ENCODE measurements at regions not wholly inside any gene's neighbourhood (a gene's known extent, or its start where the extent isn't known, plus 50 kb on each side); places are given as distances from the start of the nearest gene placed in this dataset.

DNA sequence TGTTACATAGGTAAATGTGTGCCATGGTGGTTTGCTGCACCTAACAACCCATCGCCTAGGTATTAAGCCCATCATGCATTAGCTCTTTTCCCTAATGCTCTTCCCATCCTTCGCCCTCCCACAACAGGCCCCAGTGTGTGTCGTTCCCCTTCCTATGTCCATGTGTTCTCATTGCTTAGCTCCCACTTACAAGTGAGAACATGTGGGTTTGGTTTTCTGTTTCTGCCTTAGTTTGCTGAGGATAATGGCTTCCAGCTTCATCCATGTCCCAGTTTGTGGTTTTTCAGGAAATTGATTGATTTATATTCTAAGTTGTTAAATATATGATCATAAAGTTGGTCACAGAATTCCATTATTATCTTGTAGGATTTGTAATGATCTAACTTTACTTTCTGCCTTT lies 85.3 kb upstream of the CAST start:
- no peak overlapping the region for H3K27ac ChIP-seq
- TF ChIP-seq, protein P1, sequence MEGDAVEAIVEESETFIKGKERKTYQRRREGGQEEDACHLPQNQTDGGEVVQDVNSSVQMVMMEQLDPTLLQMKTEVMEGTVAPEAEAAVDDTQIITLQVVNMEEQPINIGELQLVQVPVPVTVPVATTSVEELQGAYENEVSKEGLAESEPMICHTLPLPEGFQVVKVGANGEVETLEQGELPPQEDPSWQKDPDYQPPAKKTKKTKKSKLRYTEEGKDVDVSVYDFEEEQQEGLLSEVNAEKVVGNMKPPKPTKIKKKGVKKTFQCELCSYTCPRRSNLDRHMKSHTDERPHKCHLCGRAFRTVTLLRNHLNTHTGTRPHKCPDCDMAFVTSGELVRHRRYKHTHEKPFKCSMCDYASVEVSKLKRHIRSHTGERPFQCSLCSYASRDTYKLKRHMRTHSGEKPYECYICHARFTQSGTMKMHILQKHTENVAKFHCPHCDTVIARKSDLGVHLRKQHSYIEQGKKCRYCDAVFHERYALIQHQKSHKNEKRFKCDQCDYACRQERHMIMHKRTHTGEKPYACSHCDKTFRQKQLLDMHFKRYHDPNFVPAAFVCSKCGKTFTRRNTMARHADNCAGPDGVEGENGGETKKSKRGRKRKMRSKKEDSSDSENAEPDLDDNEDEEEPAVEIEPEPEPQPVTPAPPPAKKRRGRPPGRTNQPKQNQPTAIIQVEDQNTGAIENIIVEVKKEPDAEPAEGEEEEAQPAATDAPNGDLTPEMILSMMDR (conservative IDR thresholded peaks at IDR 0.05): no peak

DNA sequence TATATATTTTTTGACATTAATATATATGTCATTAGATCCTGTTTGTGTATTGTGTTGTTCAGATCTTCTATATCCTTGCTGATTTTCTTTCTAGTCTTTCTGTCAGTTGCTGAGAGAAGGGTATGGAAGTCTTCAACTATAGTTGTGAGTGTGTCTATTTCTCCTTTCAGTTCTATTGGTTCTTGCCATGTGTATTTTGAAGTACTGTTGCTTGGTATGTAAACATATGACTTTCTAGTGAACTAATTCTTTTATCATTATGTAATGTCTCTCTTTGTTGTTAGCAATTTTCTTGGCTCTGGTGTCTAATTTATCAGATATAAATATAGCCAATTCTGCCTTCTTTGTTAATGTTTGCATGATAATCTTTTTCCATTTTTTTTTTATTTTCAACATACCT lies 84.3 kb upstream of the CAST start:
- H3K27ac ChIP-seq: no peak overlapping the region
- TF ChIP-seq, protein P1 (conservative IDR thresholded peaks at IDR 0.05): no peak

DNA sequence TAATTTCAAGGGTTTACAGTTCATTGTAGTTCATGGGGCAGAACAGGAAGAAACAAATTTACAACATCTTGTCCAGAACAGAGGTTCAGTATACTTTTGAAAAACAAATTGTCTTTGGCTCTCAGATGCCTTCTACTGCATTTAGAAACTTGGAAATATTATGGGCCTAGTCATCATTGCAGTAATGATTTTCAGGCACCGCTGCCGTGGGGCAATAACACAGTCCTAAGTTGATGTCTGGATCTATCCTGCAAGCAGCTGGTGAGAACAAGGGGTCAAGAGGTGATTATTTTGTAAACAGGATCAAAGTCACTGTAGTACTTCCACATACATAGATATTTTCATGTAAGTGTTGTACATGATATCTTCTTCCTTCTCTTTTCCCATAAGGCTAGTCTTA lies 82.5 kb upstream of the CAST start:
- H3K27ac ChIP-seq: no peak overlapping the region
- TF ChIP-seq, protein P1 (conservative IDR thresholded peaks at IDR 0.05): no peak

- TF ChIP-seq, protein P1 (conservative IDR thresholded peaks at IDR 0.05): no peak
- H3K27ac ChIP-seq: no peak overlapping the region
Observed at GRCh38 chr5:96582343-96582742, 79.8 kb upstream of the CAST start.

DNA sequence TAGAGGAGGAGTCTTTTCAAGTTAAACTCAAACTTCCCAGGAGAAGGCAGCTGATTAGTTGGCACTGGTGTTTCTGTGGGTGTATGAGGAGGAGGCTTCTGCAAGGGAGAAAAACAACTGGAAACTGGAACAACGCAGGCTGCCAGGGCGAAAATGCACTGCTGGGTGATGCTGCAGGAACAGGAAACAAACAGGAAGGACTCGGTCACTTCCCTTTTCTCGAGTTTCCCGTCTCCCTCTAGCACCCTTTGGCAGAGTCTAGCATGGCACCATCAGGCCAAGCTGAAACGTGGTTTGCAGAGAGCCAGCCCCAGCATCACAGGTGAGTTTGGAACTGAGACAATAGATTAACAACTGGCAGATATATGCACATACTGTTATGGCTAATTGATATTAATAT lies 77.5 kb upstream of the CAST start:
- no peak overlapping the region for H3K27ac ChIP-seq

DNA sequence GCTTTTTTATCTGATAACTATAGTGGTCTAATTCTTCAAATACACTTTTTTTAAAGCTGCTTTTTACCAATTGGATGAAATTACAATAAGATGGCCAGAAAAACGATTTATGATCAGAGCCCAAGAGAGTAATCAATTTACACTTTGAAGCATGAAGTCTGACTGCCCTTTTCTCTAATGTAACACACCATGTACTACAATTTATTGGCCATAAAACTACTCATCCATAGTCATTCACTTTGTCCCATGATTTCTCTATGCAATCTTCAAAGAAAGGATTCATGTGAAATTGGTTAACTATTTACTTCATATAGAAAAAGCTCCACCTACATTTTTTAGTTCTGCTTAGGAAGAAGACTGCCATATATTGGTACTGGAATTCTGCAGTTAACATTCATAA lies 73.6 kb upstream of the CAST start:
- H3K27ac ChIP-seq: peak overlapping the region; percentile 0
- TF ChIP-seq, protein P1 (conservative IDR thresholded peaks at IDR 0.05): no peak

More for the DNA sequence above, 77.5 kb upstream of the CAST start:
- TF ChIP-seq, protein P1 (conservative IDR thresholded peaks at IDR 0.05): no peak

DNA sequence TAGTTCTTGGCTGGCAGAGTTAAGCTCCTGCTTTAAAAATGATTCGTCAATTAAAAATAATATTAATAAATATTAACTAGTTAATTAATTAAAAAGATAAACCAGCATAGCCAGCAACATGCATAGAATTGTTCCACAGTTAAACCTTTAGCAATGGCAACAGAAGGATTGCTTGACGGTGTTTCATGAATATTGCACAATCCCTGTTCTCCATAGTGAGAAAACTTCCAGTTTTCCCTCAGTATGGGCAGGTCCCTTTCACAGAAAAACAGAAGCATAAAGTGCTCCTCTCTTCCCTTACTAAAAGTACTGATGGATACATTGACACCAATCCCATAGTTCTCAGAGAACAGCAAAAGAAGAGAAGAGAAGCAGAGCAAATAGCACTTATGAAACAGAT lies 71.4 kb upstream of the CAST start:
- TF ChIP-seq, protein P1 (conservative IDR thresholded peaks at IDR 0.05): no peak
- H3K27ac ChIP-seq: peak overlapping the region; percentile 57

Measured in VCaP (cell line).